Activated CD4-positive, alpha-beta memory T cell treated with anti-CD3 and anti-CD28 coated beads for 36 hours (primary cell): ENCODE measurements at regions not wholly inside any gene's neighbourhood (a gene's known extent, or its start where the extent isn't known, plus 50 kb on each side); places are given as distances from the start of the nearest gene placed in this dataset.

Experiments used
- CTCF ChIA-PET: fragments of 350-600 bp; sonication (Branson Sonifier 250); formaldehyde crosslinking; loops from one replicate; lab custom pipeline; 2021; ENCODE audit warnings: antibody characterized with exemption, inconsistent platforms; lab: Charles Lee
- POLR2A ChIA-PET: fragments of 350-600 bp; sonication (Branson Sonifier 250); formaldehyde crosslinking; loops from one replicate; lab custom pipeline; 2021; ENCODE audit warnings: antibody characterized with exemption; lab: Charles Lee
- DNase-seq: peaks from one replicate; pipeline ENCODE4 v3.0.0-alpha.2; 2020
- H3K27ac Mint-ChIP-seq: one replicate; pipeline ENCODE4 v1.8.0; 2021; ENCODE audit warnings: mixed read lengths
- H3K27me3 Mint-ChIP-seq: one replicate; pipeline ENCODE4 v1.8.0; 2021; ENCODE audit warnings: mixed read lengths
- H3K36me3 Mint-ChIP-seq: one replicate; pipeline ENCODE4 v1.8.0; 2021; ENCODE audit warnings: mixed read lengths
- H3K4me1 Mint-ChIP-seq: one replicate; pipeline ENCODE4 v1.8.0; 2021; ENCODE audit warnings: low read depth, mixed read lengths
- H3K4me3 Mint-ChIP-seq: one replicate; pipeline ENCODE4 v1.8.0; 2021; ENCODE audit warnings: mild to moderate bottlenecking, mixed read lengths
- H3K9me3 Mint-ChIP-seq: one replicate; pipeline ENCODE4 v1.8.0; 2021; ENCODE audit warnings: mixed read lengths
- intact Hi-C: fragments of 100-400 bp; cut with micrococcal nuclease; formaldehyde crosslinking; loops from one replicate; pipeline ENCODE4 v1.15.1; 2023

- Mint-ChIP-seq H3K4me1 (no peaks in the 10 kb centered on the region), H3K27ac (no peak overlapping the region), H3K4me3 (no peak overlapping the region), H3K9me3 (no peaks in the 10 kb centered on the region), H3K36me3 (no peaks in the 10 kb centered on the region), H3K27me3 (no peaks in the 10 kb centered on the region)
- intact Hi-C loops, result no loop called here
- DNase-seq, result no peak
- ChIA-PET POLR2A (no interaction called here), CTCF (no interaction called here)
Measured at GRCh38 chr2:188725746-188726360, 248.3 kb upstream of the COL3A1 start.

DNA sequence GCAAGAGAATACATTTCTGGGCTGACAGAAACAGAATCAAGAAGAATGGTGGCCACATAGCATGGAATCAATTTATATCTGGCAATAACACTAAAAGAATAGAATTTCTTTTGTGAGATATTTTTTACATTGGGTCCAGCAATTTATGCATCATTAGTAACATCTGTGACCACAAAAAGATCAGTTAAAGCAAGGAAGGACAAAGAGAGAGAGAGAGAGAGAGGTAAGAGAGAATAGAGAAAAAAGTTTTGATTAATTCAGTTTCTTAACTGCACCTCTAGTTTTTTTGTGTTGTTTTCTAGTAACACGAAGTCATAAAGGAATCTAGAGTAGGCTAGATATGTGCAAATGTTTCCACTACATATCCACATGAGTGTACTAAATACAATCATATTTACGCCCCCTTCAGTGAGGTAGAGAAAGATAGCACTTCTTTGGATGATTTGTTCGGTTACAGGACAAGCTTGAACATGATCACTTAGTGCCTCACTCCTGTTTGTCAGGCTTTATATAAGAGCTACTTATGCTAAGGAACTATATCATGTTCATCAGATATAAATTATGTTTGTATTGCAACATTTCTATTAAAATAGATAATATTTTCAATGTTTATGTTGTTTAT is 247.4 kb upstream of the COL3A1 start:
- intact Hi-C loops, result no loop called here
- ChIA-PET CTCF (no interaction called here), POLR2A (no interaction called here)
- H3K36me3 Mint-ChIP-seq, result no peaks in the 10 kb centered on the region
- no peaks in the 10 kb centered on the region for H3K27me3 Mint-ChIP-seq
- no peak overlapping the region for H3K27ac Mint-ChIP-seq
- H3K4me3 Mint-ChIP-seq, result no peak overlapping the region
- DNase-seq, result no peak
- H3K9me3 Mint-ChIP-seq, result no peaks in the 10 kb centered on the region
- H3K4me1 Mint-ChIP-seq, result no peaks in the 10 kb centered on the region

GRCh38 chr2:188727846-188728245 is 246.3 kb upstream of the COL3A1 start:
- CTCF ChIA-PET, result no interaction called here
- no peak for DNase-seq
- no peaks in the 10 kb centered on the region for H3K4me1 Mint-ChIP-seq
- no peak overlapping the region for H3K4me3 Mint-ChIP-seq
- POLR2A ChIA-PET, result no interaction called here
- H3K27me3 Mint-ChIP-seq, result no peaks in the 10 kb centered on the region
- H3K9me3 Mint-ChIP-seq, result no peaks in the 10 kb centered on the region
- no peaks in the 10 kb centered on the region for H3K36me3 Mint-ChIP-seq
- H3K27ac Mint-ChIP-seq, result no peak overlapping the region
- intact Hi-C loops, result no loop called here

GRCh38 chr2:188734691-188735090 is 239.5 kb upstream of the COL3A1 start:
- no peaks in the 10 kb centered on the region for H3K9me3 Mint-ChIP-seq
- intact Hi-C loops, result no loop called here
- ChIA-PET CTCF (no interaction called here), POLR2A (no interaction called here)
- H3K4me3 Mint-ChIP-seq, result no peak overlapping the region
- no peak for DNase-seq
- H3K36me3 Mint-ChIP-seq, result no peaks in the 10 kb centered on the region
- H3K27me3 Mint-ChIP-seq, result no peaks in the 10 kb centered on the region
- no peaks in the 10 kb centered on the region for H3K4me1 Mint-ChIP-seq
- H3K27ac Mint-ChIP-seq, result no peak overlapping the region

- Mint-ChIP-seq H3K4me1 (no peaks in the 10 kb centered on the region), H3K27me3 (no peaks in the 10 kb centered on the region), H3K9me3 (no peaks in the 10 kb centered on the region), H3K36me3 (no peaks in the 10 kb centered on the region), H3K27ac (no peak overlapping the region), H3K4me3 (no peak overlapping the region)
- no peak for DNase-seq
- POLR2A ChIA-PET, result no interaction called here
- intact Hi-C loops, result no loop called here
- CTCF ChIA-PET, result no interaction called here
Measured at GRCh38 chr2:188746727-188747126, 227.4 kb upstream of the COL3A1 start.

DNA sequence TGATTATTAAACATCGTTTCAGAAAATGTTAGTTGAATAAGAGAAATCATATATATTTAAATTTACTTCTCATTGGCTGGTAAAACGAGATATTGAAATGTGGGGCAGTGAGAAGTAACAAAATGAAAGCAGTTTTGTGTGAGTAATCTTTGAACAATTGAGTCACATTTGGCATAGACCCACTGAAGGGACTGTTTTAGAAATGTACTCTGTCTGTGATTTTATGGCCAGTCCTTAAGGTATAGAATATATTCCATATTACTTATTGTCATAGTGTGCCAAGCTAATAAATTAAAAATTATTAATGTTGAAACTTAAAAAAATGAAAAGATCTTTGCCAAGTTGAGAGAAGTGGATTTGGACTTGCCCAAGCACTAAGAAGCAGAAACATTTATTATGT is 222.4 kb upstream of the COL3A1 start:
- POLR2A ChIA-PET, result no interaction called here
- H3K4me1 Mint-ChIP-seq, result no peaks in the 10 kb centered on the region
- CTCF ChIA-PET, result no interaction called here
- intact Hi-C loops, result no loop called here
- no peak overlapping the region for H3K27ac Mint-ChIP-seq
- H3K27me3 Mint-ChIP-seq, result no peaks in the 10 kb centered on the region
- no peaks in the 10 kb centered on the region for H3K36me3 Mint-ChIP-seq
- DNase-seq, result no peak
- no peak overlapping the region for H3K4me3 Mint-ChIP-seq
- H3K9me3 Mint-ChIP-seq, result peaks cover 2% of the 10 kb centered on the region

DNA sequence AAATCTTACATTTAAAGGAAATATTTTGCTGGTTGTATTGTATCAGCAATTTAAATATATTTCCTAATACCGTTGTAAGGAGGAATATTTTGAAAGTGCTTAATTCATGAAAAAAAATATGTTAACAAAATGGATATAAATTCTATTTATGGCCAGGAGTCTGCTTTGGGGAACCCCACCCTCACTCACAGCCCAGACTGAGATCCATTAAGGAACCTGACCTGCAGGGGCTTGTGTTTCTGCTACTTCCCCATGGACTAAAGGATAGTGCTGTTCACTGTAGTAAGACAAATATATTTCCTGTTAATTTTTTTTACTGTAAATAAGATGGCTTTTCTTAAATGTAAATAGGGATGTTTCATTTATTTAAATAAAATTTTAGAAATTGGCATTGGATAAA is 221.9 kb upstream of the COL3A1 start:
- peaks cover 6% of the 10 kb centered on the region for H3K9me3 Mint-ChIP-seq

DNA sequence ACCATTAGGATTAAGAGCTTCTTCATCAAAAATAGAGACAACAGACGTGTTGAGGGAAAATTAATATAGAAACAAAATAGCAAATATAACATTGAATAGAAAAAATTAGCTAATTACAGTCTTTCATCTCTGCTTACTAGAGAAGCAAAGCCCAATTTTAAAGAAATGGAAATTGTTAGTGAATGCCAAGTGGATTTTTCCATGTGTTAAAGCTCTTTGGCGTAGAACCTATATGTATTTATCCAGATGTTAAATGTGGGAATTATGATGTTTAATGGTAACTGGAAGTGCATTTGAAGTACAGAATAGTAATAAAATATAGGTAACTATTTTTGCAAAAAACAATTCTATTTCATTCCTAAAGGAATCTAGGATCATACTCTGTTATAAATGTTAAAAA is 212.0 kb upstream of the COL3A1 start:
- Mint-ChIP-seq H3K27me3 (no peaks in the 10 kb centered on the region), H3K4me1 (no peaks in the 10 kb centered on the region), H3K4me3 (no peak overlapping the region), H3K27ac (no peak overlapping the region), H3K9me3 (peaks cover 5% of the 10 kb centered on the region), H3K36me3 (no peaks in the 10 kb centered on the region)
- intact Hi-C loops, result no loop called here
- no peak for DNase-seq
- POLR2A ChIA-PET, result no interaction called here
- CTCF ChIA-PET, result no interaction called here

More for the DNA sequence above, 221.9 kb upstream of the COL3A1 start:
- Mint-ChIP-seq H3K27ac (no peak overlapping the region), H3K27me3 (no peaks in the 10 kb centered on the region), H3K4me1 (no peaks in the 10 kb centered on the region), H3K36me3 (no peaks in the 10 kb centered on the region), H3K4me3 (no peak overlapping the region)
- DNase-seq, result no peak
- CTCF ChIA-PET, result no interaction called here
- POLR2A ChIA-PET, result no interaction called here
- intact Hi-C loops, result no loop called here

- Mint-ChIP-seq H3K4me3 (no peak overlapping the region), H3K9me3 (no peaks in the 10 kb centered on the region), H3K36me3 (no peaks in the 10 kb centered on the region), H3K27me3 (no peaks in the 10 kb centered on the region), H3K27ac (no peak overlapping the region), H3K4me1 (no peaks in the 10 kb centered on the region)
- ChIA-PET POLR2A (no interaction called here), CTCF (no interaction called here)
- intact Hi-C loops, result loop anchor here (5.0 kb wide), 1 partner anchor 212 kb away; no protein-coding TSS in a partner anchor
- no peak for DNase-seq
Measured at GRCh38 chr2:188765522-188766470, 208.4 kb upstream of the COL3A1 start.

GRCh38 chr2:188766471-188766856 is 207.7 kb upstream of the COL3A1 start:
- POLR2A ChIA-PET, result no interaction called here
- Mint-ChIP-seq H3K4me3 (no peak overlapping the region), H3K9me3 (no peaks in the 10 kb centered on the region), H3K4me1 (no peaks in the 10 kb centered on the region), H3K36me3 (no peaks in the 10 kb centered on the region), H3K27me3 (no peaks in the 10 kb centered on the region), H3K27ac (no peak overlapping the region)
- CTCF ChIA-PET, result no interaction called here
- DNase-seq, result no peak
- intact Hi-C loops, result loop anchor here (5.0 kb wide), 1 partner anchor 211 kb away; no protein-coding TSS in a partner anchor

DNA sequence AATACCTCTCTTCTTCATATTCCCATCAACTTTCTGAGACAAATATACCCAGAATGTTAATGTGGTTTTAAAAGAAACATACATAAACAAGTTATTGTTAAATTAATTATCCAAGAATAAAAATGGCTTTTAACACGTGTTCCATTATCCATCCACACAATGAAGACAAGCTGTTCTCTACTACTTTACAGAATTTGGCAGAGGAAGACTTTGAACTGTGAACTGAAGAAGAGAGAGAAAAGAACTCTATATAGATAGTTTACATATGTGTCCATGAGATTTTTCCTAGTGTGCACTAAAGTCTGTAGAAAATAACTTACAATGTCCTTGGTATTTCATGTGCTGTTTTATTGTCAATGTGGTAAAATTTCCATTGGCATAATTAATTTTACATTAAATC is 207.0 kb upstream of the COL3A1 start:
- CTCF ChIA-PET, result no interaction called here
- H3K27me3 Mint-ChIP-seq, result no peaks in the 10 kb centered on the region
- H3K9me3 Mint-ChIP-seq, result no peaks in the 10 kb centered on the region
- H3K27ac Mint-ChIP-seq, result no peak overlapping the region
- no peak for DNase-seq
- intact Hi-C loops, result loop anchor here (5.0 kb wide), 1 partner anchor 210 kb away; no protein-coding TSS in a partner anchor
- no peaks in the 10 kb centered on the region for H3K36me3 Mint-ChIP-seq
- POLR2A ChIA-PET, result no interaction called here
- no peak overlapping the region for H3K4me3 Mint-ChIP-seq
- no peaks in the 10 kb centered on the region for H3K4me1 Mint-ChIP-seq

- DNase-seq, result no peak
- intact Hi-C loops, result no loop called here
- Mint-ChIP-seq H3K27ac (no peak overlapping the region), H3K36me3 (no peaks in the 10 kb centered on the region), H3K4me3 (no peak overlapping the region), H3K27me3 (no peaks in the 10 kb centered on the region), H3K4me1 (no peaks in the 10 kb centered on the region), H3K9me3 (no peaks in the 10 kb centered on the region)
- CTCF ChIA-PET, result no interaction called here
- POLR2A ChIA-PET, result no interaction called here
Measured at GRCh38 chr2:188770296-188770695, 203.9 kb upstream of the COL3A1 start.
